ENCODE measurements at regions not wholly inside any gene's neighbourhood (a gene's known extent, or its start where the extent isn't known, plus 50 kb on each side); places are given as distances from the start of the nearest gene placed in this dataset.

DNA sequence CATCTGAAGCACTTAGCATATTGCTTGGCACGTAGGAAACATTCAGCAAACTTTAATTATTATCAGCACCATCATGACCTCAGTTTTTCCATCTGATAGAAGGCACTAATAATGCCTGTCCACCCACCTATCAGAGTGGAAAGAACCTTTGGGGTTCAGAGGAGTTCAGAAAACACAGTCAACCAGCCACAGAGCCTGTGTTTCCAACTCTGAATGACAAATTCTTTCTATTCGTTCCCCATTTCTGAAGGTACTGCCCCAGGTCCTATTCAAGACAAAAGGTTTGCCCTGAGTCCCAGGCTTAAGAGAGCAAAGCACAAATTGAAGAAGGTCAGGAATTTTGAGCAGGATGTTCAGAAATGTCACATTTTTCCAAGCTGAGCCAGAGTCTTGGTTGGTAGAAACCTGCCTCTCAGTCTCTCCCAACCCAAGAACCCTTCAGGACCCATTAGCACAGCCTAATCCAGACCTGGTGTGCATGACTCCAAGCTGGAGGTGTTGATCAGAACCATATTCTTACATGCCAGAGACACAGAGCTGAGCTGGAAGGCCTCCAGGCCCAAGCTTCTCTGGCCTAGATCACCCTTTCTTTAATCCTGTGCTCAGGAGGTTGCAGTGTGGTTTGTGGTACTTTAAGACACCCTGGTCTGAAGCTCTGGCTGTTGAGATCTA, 114.4 kb downstream of the TBX5 start:
- intact Hi-C loops (cut with DNase I): no loop called here
- H3K27me3 ChIP-seq: no peaks in the 10 kb centered on the region
- H3K27ac ChIP-seq: no peak overlapping the region
- no peaks in the 10 kb centered on the region for H3K36me3 ChIP-seq
- WGBS, 2 donors: 70 to 77% methylated on average over 2 of the region's 2 CpGs
- no peak for DNase-seq
- no peaks in the 10 kb centered on the region for H3K9me3 ChIP-seq
- no peak overlapping the region for H3K4me3 ChIP-seq (replicated peaks in 1 of 3)
- no peaks in the 10 kb centered on the region for H3K4me1 ChIP-seq
- TF ChIP-seq, protein P1, sequence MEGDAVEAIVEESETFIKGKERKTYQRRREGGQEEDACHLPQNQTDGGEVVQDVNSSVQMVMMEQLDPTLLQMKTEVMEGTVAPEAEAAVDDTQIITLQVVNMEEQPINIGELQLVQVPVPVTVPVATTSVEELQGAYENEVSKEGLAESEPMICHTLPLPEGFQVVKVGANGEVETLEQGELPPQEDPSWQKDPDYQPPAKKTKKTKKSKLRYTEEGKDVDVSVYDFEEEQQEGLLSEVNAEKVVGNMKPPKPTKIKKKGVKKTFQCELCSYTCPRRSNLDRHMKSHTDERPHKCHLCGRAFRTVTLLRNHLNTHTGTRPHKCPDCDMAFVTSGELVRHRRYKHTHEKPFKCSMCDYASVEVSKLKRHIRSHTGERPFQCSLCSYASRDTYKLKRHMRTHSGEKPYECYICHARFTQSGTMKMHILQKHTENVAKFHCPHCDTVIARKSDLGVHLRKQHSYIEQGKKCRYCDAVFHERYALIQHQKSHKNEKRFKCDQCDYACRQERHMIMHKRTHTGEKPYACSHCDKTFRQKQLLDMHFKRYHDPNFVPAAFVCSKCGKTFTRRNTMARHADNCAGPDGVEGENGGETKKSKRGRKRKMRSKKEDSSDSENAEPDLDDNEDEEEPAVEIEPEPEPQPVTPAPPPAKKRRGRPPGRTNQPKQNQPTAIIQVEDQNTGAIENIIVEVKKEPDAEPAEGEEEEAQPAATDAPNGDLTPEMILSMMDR (IDR thresholded peaks at IDR 0.05): no peak
- TF ChIP-seq POLR2A (IDR thresholded peaks at IDR 0.05): no peak

DNA sequence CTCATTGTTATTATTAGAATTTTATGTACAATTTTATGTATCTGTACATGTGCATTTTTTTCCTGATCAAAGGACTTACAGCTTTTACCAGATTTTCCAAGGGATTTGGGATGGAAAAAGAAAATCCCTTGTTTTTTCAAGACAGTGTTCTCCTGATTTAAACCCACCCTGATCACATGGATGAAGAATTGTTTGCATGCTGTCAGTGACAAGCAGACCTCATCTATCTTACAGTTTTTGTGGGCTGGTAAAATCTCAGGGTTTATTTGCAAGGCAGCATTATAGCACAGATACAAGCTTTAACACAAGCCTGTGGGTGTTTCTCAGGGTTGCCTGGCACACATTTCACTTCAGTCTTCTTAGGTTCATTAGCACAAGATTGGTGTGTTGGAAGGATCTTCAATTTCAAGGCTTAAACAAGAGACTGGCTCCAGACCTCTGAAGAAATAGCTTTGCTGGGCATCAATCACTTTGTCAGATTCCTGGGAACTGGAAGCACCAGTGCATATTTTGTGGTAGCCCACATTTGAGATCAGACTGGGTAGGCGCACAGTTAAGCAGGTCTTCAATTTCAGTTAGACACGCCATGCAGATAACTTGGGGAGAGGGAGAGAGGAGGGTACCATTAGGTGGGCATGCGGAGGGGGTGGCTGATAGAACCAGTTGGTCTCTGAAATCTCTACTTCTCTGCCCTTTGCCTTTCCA, 118.0 kb downstream of the TBX5 start:
- H3K27me3 ChIP-seq: no peaks in the 10 kb centered on the region
- no peak overlapping the region for H3K27ac ChIP-seq
- DNase-seq: no peak
- 83 to 88% methylated on average over 3 of the region's 3 CpGs for WGBS, 2 donors
- H3K36me3 ChIP-seq: no peaks in the 10 kb centered on the region
- intact Hi-C loops (cut with DNase I): no loop called here
- TF ChIP-seq POLR2A (IDR thresholded peaks at IDR 0.05): no peak
- TF ChIP-seq, protein P1 (IDR thresholded peaks at IDR 0.05): no peak
- no peaks in the 10 kb centered on the region for H3K9me3 ChIP-seq
- H3K4me3 ChIP-seq (replicated peaks in 1 of 3): no peak overlapping the region
- no peaks in the 10 kb centered on the region for H3K4me1 ChIP-seq

DNA sequence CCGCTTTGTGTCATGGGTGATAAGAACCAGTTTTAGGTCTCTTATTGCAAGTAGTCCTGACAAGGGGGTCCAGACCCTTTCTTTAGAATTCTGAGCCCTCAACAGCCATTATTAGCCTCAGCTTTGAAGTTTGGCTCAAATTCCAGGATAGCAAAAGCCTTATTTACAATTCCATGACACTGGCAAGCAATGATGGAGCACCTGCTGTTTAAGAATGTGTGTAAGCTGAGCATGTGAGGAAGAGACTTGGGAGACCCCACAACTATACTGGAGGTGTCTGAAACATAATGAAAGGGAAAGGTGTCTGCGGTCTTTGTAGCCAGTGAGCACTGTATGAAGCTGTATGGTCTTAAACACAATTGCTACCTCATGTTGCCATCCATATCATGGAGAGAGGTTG, 119.8 kb downstream of the TBX5 start:
- Histone ChIP-seq H3K27ac (no peak overlapping the region), H3K9me3 (no peaks in the 10 kb centered on the region), H3K4me3 (replicated peaks in 1 of 3) (no peak overlapping the region), H3K36me3 (no peaks in the 10 kb centered on the region), H3K4me1 (no peaks in the 10 kb centered on the region), H3K27me3 (no peaks in the 10 kb centered on the region)
- WGBS, 2 donors: 73 to 82% methylated on average over 2 of the region's 2 CpGs
- intact Hi-C loops (cut with DNase I): no loop called here
- DNase-seq: no peak
- TF ChIP-seq, protein P1 (IDR thresholded peaks at IDR 0.05): no peak
- no peak for TF ChIP-seq POLR2A (IDR thresholded peaks at IDR 0.05)

DNA sequence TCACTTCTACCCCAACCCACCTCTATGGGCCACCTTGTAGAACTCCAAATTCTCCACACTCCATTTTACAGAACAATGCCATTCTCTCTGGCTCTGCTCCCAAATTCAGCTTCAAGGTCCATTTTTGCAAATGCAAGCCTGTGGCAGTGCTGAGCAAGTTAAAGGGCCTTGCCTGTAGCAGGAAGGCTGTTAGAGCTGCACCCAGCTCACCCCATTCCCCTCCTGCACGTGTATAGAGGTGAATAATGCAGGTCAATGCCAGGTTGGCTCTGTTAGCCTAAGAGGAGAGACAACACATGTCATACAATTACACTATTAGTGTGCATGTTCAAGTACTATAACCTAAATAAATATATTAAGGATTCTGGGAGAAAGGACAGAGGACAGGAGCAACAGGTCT, 120.4 kb downstream of the TBX5 start:
- Histone ChIP-seq H3K27ac (no peak overlapping the region), H3K27me3 (no peaks in the 10 kb centered on the region), H3K4me1 (no peaks in the 10 kb centered on the region), H3K9me3 (no peaks in the 10 kb centered on the region), H3K36me3 (no peaks in the 10 kb centered on the region), H3K4me3 (replicated peaks in 1 of 3) (no peak overlapping the region)
- intact Hi-C loops (cut with DNase I): no loop called here
- WGBS, 2 donors: 25 to 55% methylated on average over 1 of the region's 1 CpG
- no peak for TF ChIP-seq POLR2A (IDR thresholded peaks at IDR 0.05)
- TF ChIP-seq, protein P1 (IDR thresholded peaks at IDR 0.05): no peak
- no peak for DNase-seq

DNA sequence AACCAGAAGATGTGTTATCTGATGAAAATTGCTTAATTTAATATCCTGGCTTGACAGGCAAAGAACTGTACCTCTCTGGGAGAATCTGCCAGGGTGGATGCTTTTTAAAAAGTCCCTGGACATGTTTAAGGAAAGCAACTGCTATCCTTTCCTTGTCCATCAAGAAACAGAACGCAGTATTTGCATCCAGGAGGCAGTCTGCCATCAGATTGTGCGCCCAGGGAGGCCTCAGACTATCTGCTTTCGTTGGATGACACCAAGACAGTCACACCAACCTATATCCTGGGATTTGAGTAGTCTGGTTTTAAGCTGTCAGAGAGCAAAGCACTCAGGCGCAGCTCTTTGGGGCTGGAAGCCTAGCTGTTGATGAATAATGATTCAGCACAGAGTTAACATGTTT, 121.9 kb downstream of the TBX5 start:
- TF ChIP-seq, protein P1 (IDR thresholded peaks at IDR 0.05): no peak
- no peak for TF ChIP-seq POLR2A (IDR thresholded peaks at IDR 0.05)
- Histone ChIP-seq H3K27me3 (no peaks in the 10 kb centered on the region), H3K4me3 (replicated peaks in 1 of 3) (no peak overlapping the region), H3K36me3 (no peaks in the 10 kb centered on the region), H3K4me1 (no peaks in the 10 kb centered on the region), H3K9me3 (no peaks in the 10 kb centered on the region), H3K27ac (no peak overlapping the region)
- intact Hi-C loops (cut with DNase I): no loop called here
- DNase-seq: no peak
- 65 to 79% methylated on average over 4 of the region's 4 CpGs for WGBS, 2 donors
